ENCODE measurements at regions not wholly inside any gene's neighbourhood (a gene's known extent, or its start where the extent isn't known, plus 50 kb on each side); places are given as distances from the start of the nearest gene placed in this dataset.

DNA sequence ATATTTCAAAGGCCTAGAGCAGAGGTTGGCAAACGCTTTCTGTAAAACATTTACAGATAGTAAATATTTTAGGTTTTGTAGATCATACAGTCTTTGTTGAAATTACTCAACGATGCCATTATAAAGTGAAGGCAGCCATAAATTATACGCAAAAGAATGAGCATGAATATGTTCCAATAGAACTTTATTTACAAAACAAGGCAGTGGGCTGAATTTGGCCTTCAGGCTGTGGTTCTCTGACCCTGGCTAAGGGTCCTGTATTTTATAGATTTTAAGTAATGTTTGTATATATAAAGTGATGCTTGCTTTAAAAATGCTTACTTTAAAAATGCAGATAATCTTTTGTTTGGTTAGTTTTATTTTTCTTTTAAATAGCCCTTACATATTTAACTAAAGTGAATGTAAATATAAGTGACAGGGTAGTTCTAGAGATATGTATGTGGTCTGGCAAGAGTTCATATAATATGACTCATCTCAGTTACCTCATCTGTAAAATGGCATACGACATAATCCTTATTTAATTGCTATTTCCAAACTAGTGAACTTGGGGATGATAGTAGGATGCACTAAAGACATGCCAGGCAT is 51.7 kb upstream of the ATP5MC3 start:
- no peak overlapping the region for H2BK15ac ChIP-seq (ENCODE audit: low read length)
- POLR2A ChIA-PET (ENCODE audit: partially characterized antibody): no interaction called here
- 68% methylated on average over 4 of the region's 4 CpGs; no CpG with 5 or more reads in 1 of the 2 experiments for WGBS, 2 experiments (ENCODE audit: extremely low coverage in 1 of 2, insufficient coverage in 1 of 2, insufficient read length in 1 of 2, insufficient replicate concordance in 2 of 2, low coverage in 1 of 2, low lambda C conversion rate in 2 of 2, missing lambda C conversion rate in 1 of 2)
- no peak overlapping the region for H3K4ac ChIP-seq (replicated peaks; ENCODE audit: insufficient read length, low read depth, low read length)
- H3K36me3 ChIP-seq (ENCODE audit: control insufficient read depth in 2 of 4, insufficient read depth in 4 of 4, low read length in 3 of 4): no peaks in the 10 kb centered on the region
- FAIRE-seq: no peak
- no peak overlapping the region for H3K23ac ChIP-seq (ENCODE audit: insufficient read length)
- no peak overlapping the region for H4K8ac ChIP-seq (ENCODE audit: extremely low read depth, insufficient read depth, low read length)
- no peak overlapping the region for H3K56ac ChIP-seq (replicated peaks; ENCODE audit: insufficient read length, low read depth, low read length)
- H3K79me2 ChIP-seq (ENCODE audit: control insufficient read depth in 1 of 2, insufficient read depth in 2 of 2, low read length in 2 of 2): no peaks in the 10 kb centered on the region
- H4K5ac ChIP-seq (ENCODE audit: insufficient read length, low read depth, low read length): no peak overlapping the region
- no peaks in the 10 kb centered on the region for H3K4me1 ChIP-seq (replicated peaks in 1 of 4; ENCODE audit: control insufficient read depth in 3 of 4, insufficient read depth in 4 of 4, low read length in 3 of 4)
- no peaks in the 10 kb centered on the region; a peak in 2 of 4 replicates for H3K9me3 ChIP-seq (ENCODE audit: insufficient read depth in 2 of 2, low read depth in 1 of 2, low read length in 1 of 2)
- CTCF ChIA-PET (ENCODE audit: partially characterized antibody): no interaction called here
- H3K27me3 ChIP-seq (replicated peaks in 1 of 4; ENCODE audit: control insufficient read depth in 3 of 4, extremely low read depth in 1 of 4, insufficient read depth in 3 of 4, low read length in 3 of 4): no peaks in the 10 kb centered on the region
- H2BK12ac ChIP-seq (ENCODE audit: low read depth, low read length): no peak overlapping the region
- H3K79me1 ChIP-seq (ENCODE audit: low read depth, low read length): no peaks in the 10 kb centered on the region
- no peak for TF ChIP-seq SIX5 (IDR thresholded peaks at IDR 0.05; ENCODE audit: low read depth, low read length)
- H3K23me2 ChIP-seq (ENCODE audit: low read depth, low read length): no peaks in the 10 kb centered on the region
- no peaks in the 10 kb centered on the region for H4K20me1 ChIP-seq (replicated peaks in 1 of 2; ENCODE audit: control insufficient read depth in 1 of 2, insufficient read depth in 2 of 2, low read length in 2 of 2)
- H4K91ac ChIP-seq (replicated peaks; ENCODE audit: insufficient read length, low read length): no peak overlapping the region
- H2BK20ac ChIP-seq (ENCODE audit: low read length): no peak overlapping the region
- H3K14ac ChIP-seq (ENCODE audit: insufficient read length): no peak overlapping the region
- H3K9ac ChIP-seq (replicated peaks in 1 of 4; ENCODE audit: extremely low read depth in 1 of 4, low read depth in 3 of 4, low read length in 3 of 4): no peak overlapping the region
- no peak overlapping the region for H2AK5ac ChIP-seq (ENCODE audit: low read depth, low read length)
- H2AFZ ChIP-seq (ENCODE audit: low read length): no peak overlapping the region
- H2BK5ac ChIP-seq (ENCODE audit: low read depth, low read length): no peak overlapping the region
- H3K4me2 ChIP-seq (ENCODE audit: insufficient read depth in 1 of 2, low read depth in 2 of 2, low read length in 2 of 2): no peak overlapping the region
- H3K27ac ChIP-seq (ENCODE audit: low read depth, low read length): no peak overlapping the region
- H3K18ac ChIP-seq (ENCODE audit: extremely low read depth, low read length): no peak overlapping the region
- H2BK120ac ChIP-seq (replicated peaks; ENCODE audit: low read depth, low read length): no peak overlapping the region
- no peak overlapping the region for H3K4me3 ChIP-seq (ENCODE audit: extremely low read depth in 1 of 4, insufficient read depth in 2 of 4, low read depth in 3 of 4, low read length in 4 of 4)
- DNase-seq (ENCODE audit: low read depth in 1 of 2, low spot score in 2 of 2): no peak

Data from H1 (cell line).